ENCODE measurements at regions not wholly inside any gene's neighbourhood (a gene's known extent, or its start where the extent isn't known, plus 50 kb on each side); places are given as distances from the start of the nearest gene placed in this dataset.

DNA sequence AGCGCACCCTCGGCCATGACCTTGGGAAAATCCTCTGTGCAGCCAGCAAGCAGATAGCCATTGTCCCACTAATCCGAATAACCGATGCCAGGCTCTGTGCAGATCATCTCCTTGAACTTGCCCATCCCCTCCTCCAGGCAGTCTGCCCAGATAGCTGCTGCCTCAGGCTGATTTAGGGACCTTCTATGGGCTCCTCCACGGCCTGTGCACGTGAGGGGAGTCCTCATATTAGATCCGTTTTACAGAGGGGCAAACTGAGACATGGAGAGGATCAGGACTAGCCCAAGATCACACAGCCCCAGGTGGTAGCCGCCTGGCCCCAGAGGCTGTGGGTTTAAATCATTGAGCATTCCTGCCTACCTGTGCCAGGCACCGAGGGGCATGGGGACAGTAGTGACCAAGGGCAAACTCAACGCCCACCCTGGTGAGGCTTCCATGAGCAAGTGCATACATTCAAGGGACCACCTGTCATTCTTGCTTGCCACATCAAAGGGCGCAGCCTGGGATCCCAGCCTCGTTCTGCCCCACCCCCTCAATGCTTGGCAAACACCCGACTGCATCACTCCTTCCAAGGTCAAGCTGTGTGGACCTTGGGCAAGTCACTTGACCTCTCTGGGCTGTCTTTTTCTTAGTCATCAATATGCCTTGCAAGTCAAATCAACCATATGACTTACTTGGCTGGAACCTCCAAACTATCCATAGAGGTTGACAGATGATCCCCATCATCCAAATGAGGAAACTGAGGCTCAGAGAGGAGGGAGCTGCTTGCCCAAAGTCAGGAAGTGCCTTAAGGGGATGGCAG is 131.6 kb downstream of the MN1 start:
- Mint-ChIP-seq H3K27ac (no peak overlapping the region), H3K27me3 (peaks cover 21% of the 10 kb centered on the region), H3K9me3 (peaks cover 5% of the 10 kb centered on the region), H3K4me1 (no peaks in the 10 kb centered on the region), H3K4me3 (no peak overlapping the region), H3K36me3 (ENCODE audit: low read depth) (no peaks in the 10 kb centered on the region)
- no peak for ATAC-seq (replicated peaks)

DNA sequence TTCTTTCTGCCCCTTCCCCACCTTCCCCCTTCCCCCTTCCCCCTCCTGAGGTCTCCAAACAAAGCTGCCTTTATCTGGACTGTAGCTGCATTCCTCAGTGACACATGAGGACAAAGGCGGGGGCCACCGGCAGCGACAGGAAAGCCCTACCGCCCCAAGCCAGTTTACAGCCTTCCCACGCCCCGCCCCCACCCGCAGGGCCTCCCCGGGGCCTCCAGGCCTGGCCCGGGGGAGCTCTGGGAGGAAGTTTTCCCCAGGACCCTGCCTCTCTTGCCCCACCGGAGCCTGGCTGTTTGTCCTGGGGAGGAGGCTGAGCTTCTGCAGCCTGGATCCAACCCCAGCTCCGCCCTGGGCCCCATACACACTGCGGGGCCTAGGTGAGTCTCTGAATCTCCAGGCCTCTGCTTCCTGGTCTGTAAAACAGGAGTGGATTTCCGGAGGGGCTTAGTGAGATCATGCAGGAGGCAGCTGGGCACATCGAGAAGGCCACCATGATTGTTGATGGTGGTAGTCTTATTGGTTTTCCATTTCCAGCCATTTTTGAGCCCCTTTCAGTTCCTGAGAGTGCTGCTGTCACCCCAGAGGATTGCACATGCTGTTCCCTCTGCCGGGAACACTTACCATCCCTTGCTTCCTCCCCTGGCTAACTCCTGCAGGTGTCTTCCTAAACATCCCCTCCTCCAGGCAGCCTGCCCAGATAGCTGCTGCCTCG is 130.7 kb downstream of the MN1 start:
- Mint-ChIP-seq H3K36me3 (ENCODE audit: low read depth) (no peaks in the 10 kb centered on the region), H3K4me1 (no peaks in the 10 kb centered on the region)

DNA sequence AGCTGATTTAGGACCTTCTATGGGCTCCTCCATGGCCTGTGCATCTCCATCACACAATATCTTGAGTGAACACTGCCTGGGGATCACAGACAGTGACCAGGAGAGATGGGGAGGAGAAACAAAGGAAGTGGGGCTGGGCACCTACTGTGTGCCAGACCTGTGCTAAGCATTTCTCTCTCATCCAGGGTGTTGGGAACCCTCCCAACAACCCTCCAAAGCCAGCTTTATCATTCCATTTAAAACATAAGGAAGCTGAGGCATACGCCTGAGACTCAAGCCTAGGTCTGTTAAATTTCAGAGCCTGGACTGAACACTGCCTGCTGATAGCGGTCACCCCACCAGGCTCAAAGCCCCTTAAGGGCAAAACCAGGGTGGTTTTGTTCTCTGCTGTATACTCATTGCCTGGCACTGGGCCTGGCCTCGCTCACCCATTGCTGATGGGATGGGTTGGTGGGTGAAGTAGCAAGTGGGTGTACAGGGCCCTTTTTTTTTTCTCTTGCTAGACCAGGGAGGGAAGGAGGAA is 130.1 kb downstream of the MN1 start:
- Mint-ChIP-seq H3K4me3 (no peak overlapping the region), H3K27me3 (peaks cover 24% of the 10 kb centered on the region), H3K4me1 (no peaks in the 10 kb centered on the region), H3K36me3 (ENCODE audit: low read depth) (no peaks in the 10 kb centered on the region), H3K9me3 (peaks cover 3% of the 10 kb centered on the region), H3K27ac (no peak overlapping the region)
- ATAC-seq (replicated peaks): no peak

More for the DNA sequence above, 130.7 kb downstream of the MN1 start:
- Mint-ChIP-seq H3K4me3 (no peak overlapping the region), H3K9me3 (peaks cover 5% of the 10 kb centered on the region), H3K27me3 (peaks cover 23% of the 10 kb centered on the region), H3K27ac (no peak overlapping the region)
- no peak for ATAC-seq (replicated peaks)

DNA sequence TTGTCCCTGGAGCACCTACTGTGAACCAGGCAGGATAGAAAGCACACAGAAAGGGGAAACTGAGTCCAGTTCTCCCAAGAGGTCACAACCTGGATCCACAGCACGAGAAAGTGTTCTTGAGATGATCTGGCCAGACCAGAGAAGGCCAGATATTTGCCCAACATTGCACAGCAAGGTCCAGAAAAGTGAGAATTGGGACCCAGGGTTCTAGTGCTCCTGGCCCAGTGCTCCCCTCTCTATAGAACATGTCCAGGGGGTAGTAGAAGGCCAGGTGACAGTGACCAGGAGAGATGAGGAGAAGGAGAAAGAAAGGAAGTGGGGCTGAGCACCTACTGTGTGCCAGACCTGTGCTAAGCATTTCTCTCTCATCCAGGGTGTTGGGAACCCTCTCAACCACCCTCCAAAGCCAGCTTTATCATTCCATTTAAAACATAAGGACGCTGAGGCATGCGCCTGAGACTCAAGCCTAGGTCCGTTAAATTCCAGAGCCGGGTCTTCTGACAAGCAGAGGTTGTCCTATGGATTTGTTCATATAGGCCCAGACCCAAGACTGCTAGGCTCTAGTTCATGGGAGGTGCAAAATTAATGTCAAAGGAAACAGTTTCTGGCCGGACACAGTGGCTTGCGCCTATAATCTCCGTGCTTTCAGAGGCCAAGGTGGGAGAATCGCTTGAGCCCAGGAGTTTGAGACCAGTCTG is 128.7 kb downstream of the MN1 start:
- H3K27me3 Mint-ChIP-seq: peaks cover 24% of the 10 kb centered on the region
- no peaks in the 10 kb centered on the region for H3K36me3 Mint-ChIP-seq (ENCODE audit: low read depth)
- no peaks in the 10 kb centered on the region for H3K9me3 Mint-ChIP-seq
- no peak overlapping the region for H3K4me3 Mint-ChIP-seq
- H3K27ac Mint-ChIP-seq: no peak overlapping the region
- ATAC-seq (replicated peaks): no peak
- no peaks in the 10 kb centered on the region for H3K4me1 Mint-ChIP-seq

DNA sequence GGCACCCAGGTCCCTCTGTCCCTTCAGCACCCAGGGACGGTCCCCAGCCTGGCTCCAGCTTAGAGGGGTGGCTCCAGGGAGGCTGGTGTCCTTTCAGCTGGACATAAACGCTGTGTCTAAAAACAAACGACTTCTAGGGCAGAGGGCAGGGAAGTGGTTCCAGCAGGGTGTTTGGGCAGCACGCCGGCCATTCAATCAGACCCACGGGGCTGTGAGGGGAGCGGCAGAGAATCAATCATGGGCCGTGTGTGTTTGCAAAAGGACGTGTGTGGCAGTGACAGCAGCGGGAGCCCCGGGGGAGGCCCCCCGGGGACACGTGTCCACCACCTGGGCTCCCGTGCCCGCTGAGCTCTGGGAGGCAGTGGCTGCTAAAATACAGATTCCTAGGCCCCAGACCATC is 127.7 kb downstream of the MN1 start:
- Mint-ChIP-seq H3K4me1 (no peaks in the 10 kb centered on the region), H3K4me3 (no peak overlapping the region), H3K9me3 (no peaks in the 10 kb centered on the region), H3K27me3 (peaks cover 20% of the 10 kb centered on the region), H3K36me3 (ENCODE audit: low read depth) (no peaks in the 10 kb centered on the region), H3K27ac (no peak overlapping the region)
- ATAC-seq (replicated peaks): no peak

DNA sequence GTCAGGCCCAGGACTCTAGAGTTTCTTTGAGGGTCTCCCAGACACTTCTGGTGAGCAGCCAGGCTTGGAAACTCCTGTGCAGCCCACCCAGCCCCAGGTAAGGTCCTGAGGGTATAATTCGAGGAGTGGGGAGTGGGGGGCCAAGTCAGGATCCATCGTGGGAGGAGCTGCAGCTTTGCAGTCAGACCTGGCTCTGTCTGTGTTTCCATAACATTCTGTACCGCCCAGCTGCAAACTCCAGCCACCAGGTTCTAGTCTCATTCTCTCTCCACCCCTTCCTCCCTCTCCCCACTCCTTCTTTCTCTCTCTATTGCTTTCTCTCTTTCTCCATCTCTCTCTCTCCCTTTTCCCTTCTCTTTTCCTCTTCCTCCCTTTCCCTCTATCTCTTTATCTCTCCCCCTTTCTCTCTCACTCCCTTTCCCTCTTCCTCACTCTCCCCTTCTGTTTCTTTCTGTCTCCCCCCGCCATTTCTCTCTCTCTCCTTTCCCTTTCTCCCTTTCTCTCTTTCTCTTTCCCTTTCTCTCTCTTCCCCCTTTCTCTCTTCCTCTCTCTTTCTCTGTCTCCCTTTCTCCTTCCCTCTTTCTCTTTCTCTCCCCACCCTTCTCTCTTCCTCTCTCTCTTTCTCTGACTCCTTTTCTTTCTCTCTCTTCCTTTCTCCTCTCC is 127.2 kb downstream of the MN1 start:
- H3K4me3 Mint-ChIP-seq: no peak overlapping the region
- H3K27me3 Mint-ChIP-seq: peaks cover 20% of the 10 kb centered on the region
- no peaks in the 10 kb centered on the region for H3K4me1 Mint-ChIP-seq
- no peak overlapping the region for H3K27ac Mint-ChIP-seq
- ATAC-seq (replicated peaks): no peak
- H3K9me3 Mint-ChIP-seq: no peaks in the 10 kb centered on the region
- H3K36me3 Mint-ChIP-seq (ENCODE audit: low read depth): no peaks in the 10 kb centered on the region

DNA sequence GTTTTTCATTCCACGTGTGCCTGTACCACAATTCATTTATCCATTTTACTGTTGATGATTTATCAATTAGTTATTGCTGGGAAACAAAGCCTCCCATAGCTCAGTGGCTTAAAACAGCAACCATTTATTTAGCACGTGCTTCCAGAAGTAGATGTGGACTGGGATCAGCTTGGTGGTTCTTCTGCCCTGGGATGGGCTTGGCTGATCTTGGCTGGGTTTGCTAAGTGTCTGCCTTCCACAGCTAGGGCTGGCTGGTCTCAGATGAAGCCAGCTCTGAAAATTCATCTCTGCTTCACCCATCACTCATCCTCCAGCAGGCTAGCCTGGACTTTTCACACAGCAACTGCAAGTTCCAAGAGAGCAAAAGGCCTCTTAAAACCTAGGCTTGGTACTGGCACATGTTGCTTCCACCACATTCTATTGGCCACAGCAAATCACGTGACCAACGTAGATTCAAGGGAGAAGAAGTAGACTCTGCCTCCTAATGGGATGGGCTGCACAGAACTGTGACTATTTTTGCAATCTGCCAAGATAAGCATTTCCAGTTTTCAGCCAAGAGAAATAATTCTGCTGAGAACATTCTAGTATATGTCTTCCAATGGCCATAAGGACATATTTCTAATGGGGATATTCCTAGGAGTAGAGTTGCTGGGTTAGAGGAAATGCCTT is 124.9 kb downstream of the MN1 start:
- no peaks in the 10 kb centered on the region for H3K9me3 Mint-ChIP-seq
- no peak for ATAC-seq (replicated peaks)

DNA sequence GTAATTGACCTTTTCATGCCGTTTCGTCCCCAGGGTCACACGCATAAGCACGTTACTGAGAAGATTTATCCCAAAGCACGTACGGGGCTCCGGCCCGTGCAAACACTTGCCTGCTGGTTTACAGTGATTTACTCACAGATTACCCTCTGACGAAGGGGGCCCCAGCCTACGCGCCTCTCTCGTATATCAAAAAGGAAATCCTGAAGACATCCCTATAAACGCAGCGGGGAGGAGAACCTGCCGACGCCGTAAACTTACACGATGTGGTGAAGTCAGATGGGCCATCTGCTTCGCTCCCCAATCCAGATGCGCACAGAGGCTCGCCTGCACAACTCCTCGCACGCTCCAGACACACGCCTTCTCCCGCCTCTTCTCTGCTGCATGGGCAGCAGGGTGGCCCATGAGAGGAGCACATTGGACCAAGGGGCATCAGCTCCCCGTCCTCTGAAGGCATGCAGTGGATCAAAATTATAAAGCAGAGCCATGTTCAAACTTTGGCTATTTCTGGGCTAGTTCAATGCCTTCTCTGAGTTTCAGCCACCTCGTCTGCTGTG is 123.6 kb downstream of the MN1 start:
- H3K36me3 Mint-ChIP-seq (ENCODE audit: low read depth): no peaks in the 10 kb centered on the region

More for the DNA sequence above, 124.9 kb downstream of the MN1 start:
- Mint-ChIP-seq H3K27ac (no peak overlapping the region), H3K36me3 (ENCODE audit: low read depth) (no peaks in the 10 kb centered on the region), H3K27me3 (peaks cover 12% of the 10 kb centered on the region), H3K4me1 (no peaks in the 10 kb centered on the region), H3K4me3 (no peak overlapping the region)

DNA sequence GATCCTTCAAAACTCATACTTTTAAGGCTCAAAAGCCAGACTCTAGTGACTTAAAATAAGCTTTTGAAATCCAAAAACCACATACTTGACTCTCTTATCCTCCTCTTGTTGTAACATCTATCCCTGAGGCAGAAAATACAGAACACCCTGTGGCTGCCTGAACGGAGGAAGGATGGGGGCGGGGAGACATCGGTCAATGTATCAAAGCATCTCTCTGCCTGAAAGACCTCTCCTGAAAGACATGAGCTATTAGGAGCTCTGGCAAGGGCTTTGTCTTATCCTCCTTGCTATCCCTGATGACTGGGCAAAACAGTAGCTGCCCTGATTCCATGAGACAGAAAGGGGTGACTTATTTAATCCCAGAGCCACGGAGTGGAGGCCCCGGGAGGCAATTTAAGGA is 122.4 kb downstream of the MN1 start:
- Mint-ChIP-seq H3K4me1 (no peaks in the 10 kb centered on the region), H3K36me3 (ENCODE audit: low read depth) (no peaks in the 10 kb centered on the region), H3K27me3 (peaks cover 19% of the 10 kb centered on the region), H3K4me3 (no peak overlapping the region), H3K9me3 (no peaks in the 10 kb centered on the region), H3K27ac (no peak overlapping the region)
- no peak for ATAC-seq (replicated peaks)

More for the DNA sequence above, 123.6 kb downstream of the MN1 start:
- H3K4me3 Mint-ChIP-seq: no peak overlapping the region
- no peak for ATAC-seq (replicated peaks)
- H3K27me3 Mint-ChIP-seq: peaks cover 17% of the 10 kb centered on the region
- H3K27ac Mint-ChIP-seq: no peak overlapping the region
- H3K4me1 Mint-ChIP-seq: no peaks in the 10 kb centered on the region
- H3K9me3 Mint-ChIP-seq: no peaks in the 10 kb centered on the region

DNA sequence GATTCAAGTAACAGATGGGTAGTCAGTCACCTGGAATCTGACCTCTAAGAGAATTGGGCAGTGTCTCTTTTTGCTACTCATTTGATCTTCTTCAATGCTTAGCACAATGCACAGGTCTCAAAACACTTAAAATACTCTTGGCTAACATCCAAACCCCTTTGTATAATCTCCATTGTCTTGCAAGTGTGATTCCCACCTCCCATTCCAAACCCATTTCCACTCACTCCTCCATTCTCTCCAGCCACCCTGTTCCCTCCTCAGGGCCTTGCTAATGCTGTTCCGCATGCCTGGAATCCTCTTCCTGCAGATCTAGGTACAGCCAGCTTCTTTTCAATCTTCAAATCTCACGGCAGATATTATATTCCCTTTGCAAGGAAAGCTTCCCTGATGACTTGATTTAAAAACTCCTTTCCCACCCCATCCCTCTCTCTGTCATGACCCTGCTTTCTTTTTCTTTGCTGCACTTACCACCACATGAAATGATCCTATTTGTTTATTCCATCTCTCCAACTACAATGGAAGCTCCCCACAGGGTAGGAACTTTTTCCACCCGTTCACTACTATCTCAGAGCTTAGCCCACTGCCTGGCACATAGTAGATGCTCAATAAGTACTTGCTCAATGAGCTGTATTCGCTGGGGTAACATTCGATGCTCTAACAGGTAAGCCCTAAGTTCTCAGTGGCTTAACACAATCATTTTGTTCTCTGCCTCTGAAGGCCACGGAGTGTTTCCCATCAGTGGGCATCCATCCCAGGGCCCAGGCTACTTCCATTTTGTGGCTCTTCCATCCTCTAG is 121.7 kb downstream of the MN1 start:
- H3K4me1 Mint-ChIP-seq: no peaks in the 10 kb centered on the region
- H3K27me3 Mint-ChIP-seq: peaks cover 15% of the 10 kb centered on the region
- no peaks in the 10 kb centered on the region for H3K36me3 Mint-ChIP-seq (ENCODE audit: low read depth)
- no peak for ATAC-seq (replicated peaks)
- no peak overlapping the region for H3K27ac Mint-ChIP-seq
- H3K9me3 Mint-ChIP-seq: no peaks in the 10 kb centered on the region
- no peak overlapping the region for H3K4me3 Mint-ChIP-seq

DNA sequence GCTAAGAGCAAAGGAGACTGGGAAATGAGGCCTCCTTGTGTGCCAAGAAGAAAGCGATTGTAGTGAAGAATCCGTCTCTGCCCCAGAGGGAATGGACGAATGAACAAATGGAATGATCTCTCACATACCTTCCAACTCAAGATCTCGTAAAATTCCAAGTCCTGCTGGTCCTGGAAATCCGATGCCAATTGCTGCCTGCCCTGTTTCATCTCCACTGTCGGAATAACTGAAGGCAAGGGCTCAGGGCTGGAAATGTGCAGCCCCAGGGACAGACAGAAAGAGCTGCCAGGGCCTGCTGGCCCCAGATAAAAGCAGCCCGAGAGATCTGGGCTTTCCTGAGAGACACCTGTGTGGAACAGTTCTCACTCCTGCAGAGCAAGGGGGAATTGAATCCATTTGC is 120.9 kb downstream of the MN1 start:
- Mint-ChIP-seq H3K4me3 (no peak overlapping the region), H3K27me3 (peaks cover 15% of the 10 kb centered on the region), H3K36me3 (ENCODE audit: low read depth) (no peaks in the 10 kb centered on the region), H3K27ac (no peak overlapping the region), H3K4me1 (no peaks in the 10 kb centered on the region), H3K9me3 (no peaks in the 10 kb centered on the region)
- ATAC-seq (replicated peaks): no peak

DNA sequence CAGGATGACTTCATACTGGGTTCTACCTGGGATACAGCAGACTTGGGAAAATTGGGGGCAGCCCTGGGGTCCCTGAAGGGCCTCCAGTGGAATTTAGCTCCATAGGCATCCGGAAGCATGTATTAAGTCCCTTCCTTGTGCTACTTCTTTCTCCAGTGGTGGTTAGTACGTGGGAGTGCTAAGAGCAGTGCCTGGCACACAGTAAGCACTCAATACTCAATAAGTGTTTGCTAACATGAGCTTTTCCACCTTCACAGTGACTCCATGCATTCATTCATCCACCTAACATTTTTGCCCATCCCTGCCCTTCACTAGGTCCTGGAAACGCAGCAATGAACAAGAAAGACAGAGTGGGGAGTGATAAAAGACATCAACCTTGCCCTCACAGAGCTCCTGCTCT is 120.5 kb downstream of the MN1 start:
- no peaks in the 10 kb centered on the region for H3K36me3 Mint-ChIP-seq (ENCODE audit: low read depth)
- H3K27me3 Mint-ChIP-seq: peaks cover 16% of the 10 kb centered on the region
- H3K4me3 Mint-ChIP-seq: no peak overlapping the region
- H3K27ac Mint-ChIP-seq: no peak overlapping the region
- H3K4me1 Mint-ChIP-seq: no peaks in the 10 kb centered on the region
- no peaks in the 10 kb centered on the region for H3K9me3 Mint-ChIP-seq
- no peak for ATAC-seq (replicated peaks)

DNA sequence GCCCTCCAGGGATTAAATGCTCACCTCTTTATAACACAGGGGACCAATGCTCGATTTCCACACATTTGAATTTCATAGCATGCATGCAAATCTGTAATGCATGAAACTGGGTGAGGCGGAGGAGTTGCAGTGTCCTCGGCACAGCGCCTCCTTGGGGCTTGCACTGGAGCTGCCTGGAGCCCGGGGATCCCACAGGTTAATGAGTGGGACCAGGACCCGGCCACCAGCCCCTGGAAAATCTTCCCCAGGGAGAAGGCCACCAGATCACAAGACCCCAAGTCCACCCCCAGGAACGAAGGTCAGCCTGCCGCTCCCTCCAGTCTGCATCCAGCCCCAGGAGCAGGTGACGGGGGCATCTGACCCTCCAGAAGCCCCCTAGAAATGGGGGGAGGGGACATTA is 119.1 kb downstream of the MN1 start:
- no peak for ATAC-seq (replicated peaks)
- Mint-ChIP-seq H3K36me3 (ENCODE audit: low read depth) (no peaks in the 10 kb centered on the region), H3K9me3 (no peaks in the 10 kb centered on the region)

More for the DNA sequence above, 119.1 kb downstream of the MN1 start:
- H3K27me3 Mint-ChIP-seq: peaks cover 16% of the 10 kb centered on the region
- no peak overlapping the region for H3K4me3 Mint-ChIP-seq
- H3K27ac Mint-ChIP-seq: no peak overlapping the region
- no peaks in the 10 kb centered on the region for H3K4me1 Mint-ChIP-seq
